GM18505 (cell line): ENCODE measurements at regions not wholly inside any gene's neighbourhood (a gene's known extent, or its start where the extent isn't known, plus 50 kb on each side); places are given as distances from the start of the nearest gene placed in this dataset.

Source experiments
- ATAC-seq: cut with Tn5 transposase; IDR thresholded peaks from one replicate; pipeline ENCODE4 v1.9.1; 2021; ENCODE audit not compliant: unreplicated experiment
- POLR2A ChIP-seq: IDR thresholded peaks from 4 replicates; pipeline ENCODE4 v1.6.1; 2011; ENCODE audit warnings: borderline replicate concordance; ENCODE audit not compliant: insufficient read depth, insufficient read length; ENCODE audit errors: extremely low read depth

- no peak for ATAC-seq
Observed at GRCh38 chr9:113746486-113746885, 129.6 kb upstream of the ZNF618 start.

GRCh38 chr9:113748135-113748534 is 128.0 kb upstream of the ZNF618 start:
- no peak for TF ChIP-seq POLR2A

More at GRCh38 chr9:113746486-113746885, 129.6 kb upstream of the ZNF618 start:
- no peak for TF ChIP-seq POLR2A

GRCh38 chr9:113753398-113754119 is 122.5 kb upstream of the ZNF618 start:
- TF ChIP-seq POLR2A: no peak
- no peak for ATAC-seq

More at GRCh38 chr9:113748135-113748534, 128.0 kb upstream of the ZNF618 start:
- no peak for ATAC-seq

GRCh38 chr9:113754739-113755138 is 121.4 kb upstream of the ZNF618 start:
- no peak for TF ChIP-seq POLR2A
- no peak for ATAC-seq

GRCh38 chr9:113755433-113755832 is 120.7 kb upstream of the ZNF618 start:
- no peak for ATAC-seq
- TF ChIP-seq POLR2A: no peak

- TF ChIP-seq POLR2A: no peak
- no peak for ATAC-seq
Observed at GRCh38 chr9:113756476-113757192, 119.5 kb upstream of the ZNF618 start.

GRCh38 chr9:113763429-113763828 is 112.7 kb upstream of the ZNF618 start:
- ATAC-seq: no peak
- no peak for TF ChIP-seq POLR2A

GRCh38 chr9:113764572-113764971 is 111.5 kb upstream of the ZNF618 start:
- ATAC-seq: no peak
- TF ChIP-seq POLR2A: no peak

- TF ChIP-seq POLR2A: no peak
- no peak for ATAC-seq
Observed at GRCh38 chr9:113769412-113769811, 106.7 kb upstream of the ZNF618 start.

GRCh38 chr9:113770396-113770795 is 105.7 kb upstream of the ZNF618 start:
- no peak for ATAC-seq
- no peak for TF ChIP-seq POLR2A

- ATAC-seq: no peak
- TF ChIP-seq POLR2A: no peak
Observed at GRCh38 chr9:113771199-113771598, 104.9 kb upstream of the ZNF618 start.

GRCh38 chr9:113772121-113772810 is 103.8 kb upstream of the ZNF618 start:
- ATAC-seq: no peak
- TF ChIP-seq POLR2A: no peak

GRCh38 chr9:113774963-113775362 is 101.1 kb upstream of the ZNF618 start:
- TF ChIP-seq POLR2A: no peak
- ATAC-seq: no peak
